ENCODE measurements at regions not wholly inside any gene's neighbourhood (a gene's known extent, or its start where the extent isn't known, plus 50 kb on each side); places are given as distances from the start of the nearest gene placed in this dataset.

GRCh38 chr14:100651999-100652508 lies 64.8 kb upstream of the BEGAIN start:
- no peak overlapping the region for H3K4me3 ChIP-seq (ENCODE audit: low read depth in 1 of 2, low read length in 2 of 2)
- H3K36me3 ChIP-seq (ENCODE audit: insufficient read depth, low read length) = no peaks in the 10 kb centered on the region
- H3K27me3 ChIP-seq (ENCODE audit: control insufficient read depth in 1 of 2, insufficient read depth in 2 of 2, low read length in 2 of 2) = peaks cover 10 to 30% of the 10 kb centered on the region in 2 donors
- no peaks in the 10 kb centered on the region for H3K4me1 ChIP-seq (ENCODE audit: insufficient read depth, low read length)
- H3K27ac ChIP-seq (ENCODE audit: low read depth, low read length) = no peak overlapping the region
- H3K9me3 ChIP-seq (ENCODE audit: low read length) = no peaks in the 10 kb centered on the region
- no peak overlapping the region for H3K9ac ChIP-seq (ENCODE audit: low read length)

- no peak overlapping the region for H3K4me3 ChIP-seq (ENCODE audit: low read depth in 1 of 2, low read length in 2 of 2)
- H3K9me3 ChIP-seq (ENCODE audit: low read length) = no peaks in the 10 kb centered on the region
- H3K27ac ChIP-seq (ENCODE audit: low read depth, low read length) = no peak overlapping the region
- no peak overlapping the region for H3K9ac ChIP-seq (ENCODE audit: low read length)
- H3K36me3 ChIP-seq (ENCODE audit: insufficient read depth, low read length) = no peaks in the 10 kb centered on the region
- no peaks in the 10 kb centered on the region for H3K4me1 ChIP-seq (ENCODE audit: insufficient read depth, low read length)
- peaks cover 10 to 36% of the 10 kb centered on the region in 2 donors for H3K27me3 ChIP-seq (ENCODE audit: control insufficient read depth in 1 of 2, insufficient read depth in 2 of 2, low read length in 2 of 2)
Measured at GRCh38 chr14:100652744-100653143, 65.5 kb upstream of the BEGAIN start.

- no peaks in the 10 kb centered on the region for H3K9me3 ChIP-seq (ENCODE audit: low read length)
- no peaks in the 10 kb centered on the region for H3K36me3 ChIP-seq (ENCODE audit: insufficient read depth, low read length)
- H3K4me3 ChIP-seq (ENCODE audit: low read depth in 1 of 2, low read length in 2 of 2) = no peak overlapping the region
- H3K9ac ChIP-seq (ENCODE audit: low read length) = no peak overlapping the region
- no peak overlapping the region for H3K27ac ChIP-seq (ENCODE audit: low read depth, low read length)
- peaks cover 10 to 36% of the 10 kb centered on the region in 2 donors for H3K27me3 ChIP-seq (ENCODE audit: control insufficient read depth in 1 of 2, insufficient read depth in 2 of 2, low read length in 2 of 2)
- H3K4me1 ChIP-seq (ENCODE audit: insufficient read depth, low read length) = no peaks in the 10 kb centered on the region
Measured at GRCh38 chr14:100653409-100653808, 66.2 kb upstream of the BEGAIN start.

DNA sequence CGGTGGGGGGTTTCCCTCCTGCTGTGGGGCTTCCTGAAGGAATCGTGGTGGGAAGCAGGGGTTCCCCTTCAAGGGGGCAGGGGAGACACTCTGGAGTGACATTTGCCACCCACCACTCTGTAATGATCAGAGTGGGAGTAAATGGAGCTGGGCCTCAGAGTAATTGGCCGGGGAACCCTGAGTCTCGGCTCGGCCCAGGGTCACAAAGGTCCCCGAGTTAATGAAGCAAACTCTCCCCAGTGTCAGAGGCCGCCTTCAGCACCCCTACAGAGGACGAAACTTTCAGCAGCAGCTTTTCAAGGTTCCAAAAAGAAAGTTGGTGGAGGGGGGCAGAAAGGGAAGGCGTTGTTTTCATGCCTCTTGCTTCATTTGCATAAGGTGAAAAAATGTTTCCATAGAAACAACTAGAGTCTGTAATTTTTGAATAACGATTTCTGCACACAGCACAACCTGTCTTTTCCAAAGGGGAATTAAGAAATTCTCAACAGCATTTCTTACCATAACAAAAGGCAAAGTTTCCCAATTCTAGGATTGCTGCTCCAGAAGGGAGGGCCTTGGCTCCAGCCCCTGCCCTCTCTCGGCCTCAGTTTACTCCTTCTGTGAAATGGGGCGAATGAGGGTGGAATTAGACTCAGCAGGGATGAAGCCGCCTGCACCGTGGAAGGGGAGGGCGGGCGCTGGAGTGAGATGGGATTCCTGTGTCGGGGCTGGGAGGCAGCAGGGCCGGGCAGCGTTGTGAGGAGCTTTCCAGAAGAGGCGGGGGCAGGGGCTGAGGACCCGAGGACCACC lies 67.0 kb upstream of the BEGAIN start:
- H3K9me3 ChIP-seq (ENCODE audit: low read length) = no peaks in the 10 kb centered on the region
- no peak overlapping the region for H3K9ac ChIP-seq (ENCODE audit: low read length)
- no peak overlapping the region for H3K4me3 ChIP-seq (ENCODE audit: low read depth in 1 of 2, low read length in 2 of 2)
- no peaks in the 10 kb centered on the region for H3K36me3 ChIP-seq (ENCODE audit: insufficient read depth, low read length)
- peaks cover 10 to 36% of the 10 kb centered on the region in 2 donors for H3K27me3 ChIP-seq (ENCODE audit: control insufficient read depth in 1 of 2, insufficient read depth in 2 of 2, low read length in 2 of 2)
- H3K4me1 ChIP-seq (ENCODE audit: insufficient read depth, low read length) = no peaks in the 10 kb centered on the region
- H3K27ac ChIP-seq (ENCODE audit: low read depth, low read length) = no peak overlapping the region

DNA sequence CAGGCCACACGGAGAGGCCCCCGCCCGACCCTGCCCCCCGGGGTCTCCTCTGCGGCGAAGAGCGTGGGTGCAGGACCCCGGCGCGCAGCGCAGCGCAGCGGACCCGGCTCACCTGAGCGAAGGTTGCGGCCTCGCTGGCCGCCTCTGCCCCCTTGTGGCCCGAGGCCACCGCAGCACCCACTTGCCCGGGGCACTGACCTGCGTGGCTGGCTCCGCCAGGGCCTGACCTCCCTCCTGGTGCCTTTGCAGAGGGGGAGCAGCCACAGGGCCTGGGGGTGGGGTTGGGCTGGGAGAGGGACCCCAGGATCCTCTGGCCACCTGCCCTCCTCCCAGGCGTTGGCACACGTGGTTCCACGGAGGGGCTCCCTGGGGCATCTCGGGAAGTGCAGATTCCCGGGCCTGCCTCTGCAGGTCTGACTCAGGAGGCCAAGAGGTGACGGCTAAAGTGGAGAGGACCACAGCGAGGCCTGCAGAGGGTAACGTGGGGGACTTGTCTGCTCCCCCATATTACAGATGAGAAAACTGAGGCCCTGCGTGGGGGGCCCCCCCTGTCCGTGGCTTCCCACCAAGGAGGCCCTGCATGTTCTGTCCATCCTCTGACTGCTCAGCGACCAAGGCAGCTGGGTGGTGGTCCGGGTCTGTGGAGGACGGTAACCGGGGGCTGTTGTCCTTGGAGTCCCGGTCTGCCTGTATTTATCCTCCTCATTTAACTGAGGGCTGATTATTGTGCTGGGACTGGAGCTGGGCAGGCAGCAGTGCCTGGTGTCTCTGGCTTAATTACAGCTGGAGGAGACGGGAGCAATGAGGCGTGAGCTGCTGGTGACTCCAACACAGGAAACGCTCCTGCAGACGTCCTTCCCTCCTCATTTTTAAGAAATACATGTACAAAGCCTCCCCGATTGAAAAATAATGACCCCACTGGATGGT lies 67.9 kb upstream of the BEGAIN start:
- no peak overlapping the region for H3K4me3 ChIP-seq (ENCODE audit: low read depth in 1 of 2, low read length in 2 of 2)

GRCh38 chr14:100655741-100656085 lies 68.5 kb upstream of the BEGAIN start:
- H3K4me3 ChIP-seq (ENCODE audit: low read depth in 1 of 2, low read length in 2 of 2) = no peak overlapping the region

More for the DNA sequence above, 67.9 kb upstream of the BEGAIN start:
- H3K4me1 ChIP-seq (ENCODE audit: insufficient read depth, low read length) = no peaks in the 10 kb centered on the region
- H3K9ac ChIP-seq (ENCODE audit: low read length) = no peak overlapping the region
- no peaks in the 10 kb centered on the region for H3K9me3 ChIP-seq (ENCODE audit: low read length)
- no peak overlapping the region for H3K27ac ChIP-seq (ENCODE audit: low read depth, low read length)
- no peaks in the 10 kb centered on the region for H3K36me3 ChIP-seq (ENCODE audit: insufficient read depth, low read length)
- H3K27me3 ChIP-seq (ENCODE audit: control insufficient read depth in 1 of 2, insufficient read depth in 2 of 2, low read length in 2 of 2) = peaks cover 10 to 36% of the 10 kb centered on the region in 2 donors

DNA sequence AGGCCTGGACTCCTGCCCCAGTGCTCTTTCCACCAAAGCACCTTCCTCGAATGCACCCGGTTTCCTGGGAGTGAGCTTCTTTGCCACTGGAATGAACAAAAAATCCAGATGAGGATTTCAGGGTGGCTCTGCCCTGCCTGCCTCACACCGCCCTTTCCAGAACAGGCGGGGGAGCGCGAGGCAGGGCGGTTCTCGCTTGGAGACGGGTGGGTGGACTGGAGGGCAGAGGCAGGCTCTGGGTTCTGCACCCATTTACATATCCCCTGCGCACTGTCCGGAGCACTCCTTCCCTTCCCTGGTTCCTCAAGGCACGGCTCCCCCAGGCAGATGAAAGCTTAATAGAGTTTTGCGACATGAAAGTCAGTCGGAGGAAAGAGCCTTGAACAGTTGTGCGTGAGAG lies 69.7 kb upstream of the DLK1 start:
- H3K36me3 ChIP-seq (ENCODE audit: insufficient read depth, low read length) = no peaks in the 10 kb centered on the region
- H3K9ac ChIP-seq (ENCODE audit: low read length) = no peak overlapping the region
- no peak overlapping the region for H3K27ac ChIP-seq (ENCODE audit: low read depth, low read length)
- peaks cover 8% of the 10 kb centered on the region for H3K4me1 ChIP-seq (ENCODE audit: insufficient read depth, low read length)
- peaks cover 10 to 36% of the 10 kb centered on the region in 2 donors for H3K27me3 ChIP-seq (ENCODE audit: control insufficient read depth in 1 of 2, insufficient read depth in 2 of 2, low read length in 2 of 2)
- no peak overlapping the region for H3K4me3 ChIP-seq (ENCODE audit: low read depth in 1 of 2, low read length in 2 of 2)
- H3K9me3 ChIP-seq (ENCODE audit: low read length) = no peaks in the 10 kb centered on the region

More at GRCh38 chr14:100655741-100656085, 68.5 kb upstream of the BEGAIN start:
- Histone ChIP-seq H3K36me3 (ENCODE audit: insufficient read depth, low read length) (no peaks in the 10 kb centered on the region), H3K27me3 (ENCODE audit: control insufficient read depth in 1 of 2, insufficient read depth in 2 of 2, low read length in 2 of 2) (peaks cover 10 to 36% of the 10 kb centered on the region in 2 donors), H3K4me1 (ENCODE audit: insufficient read depth, low read length) (no peaks in the 10 kb centered on the region), H3K9me3 (ENCODE audit: low read length) (no peaks in the 10 kb centered on the region), H3K9ac (ENCODE audit: low read length) (no peak overlapping the region), H3K27ac (ENCODE audit: low read depth, low read length) (no peak overlapping the region)

DNA sequence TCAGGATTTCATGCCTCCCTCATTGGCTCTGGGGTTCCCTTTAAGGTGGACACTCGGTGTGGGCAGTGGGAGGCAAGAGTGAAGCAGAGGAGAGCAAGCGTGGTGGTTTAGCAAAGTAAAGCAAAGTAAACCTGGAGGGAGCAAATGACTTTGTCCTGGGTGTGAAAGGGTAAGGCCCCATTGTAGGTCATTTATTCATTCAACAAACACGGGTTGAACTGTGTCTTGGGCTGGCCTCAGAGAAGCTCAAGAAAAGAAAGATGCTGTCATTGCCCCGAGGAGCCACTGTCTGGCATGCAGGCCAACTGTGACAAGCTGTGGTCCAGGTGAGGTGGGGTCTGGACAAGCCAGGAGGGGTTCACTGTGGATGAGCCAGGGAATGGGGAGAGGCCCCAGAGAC lies 68.9 kb upstream of the DLK1 start:
- no peak overlapping the region for H3K27ac ChIP-seq (ENCODE audit: low read depth, low read length)
- H3K9ac ChIP-seq (ENCODE audit: low read length) = no peak overlapping the region
- H3K4me1 ChIP-seq (ENCODE audit: insufficient read depth, low read length) = peaks cover 8% of the 10 kb centered on the region
- H3K9me3 ChIP-seq (ENCODE audit: low read length) = no peaks in the 10 kb centered on the region
- peaks cover 10 to 36% of the 10 kb centered on the region in 2 donors for H3K27me3 ChIP-seq (ENCODE audit: control insufficient read depth in 1 of 2, insufficient read depth in 2 of 2, low read length in 2 of 2)
- no peaks in the 10 kb centered on the region for H3K36me3 ChIP-seq (ENCODE audit: insufficient read depth, low read length)
- no peak overlapping the region for H3K4me3 ChIP-seq (ENCODE audit: low read depth in 1 of 2, low read length in 2 of 2)

- H3K27ac ChIP-seq (ENCODE audit: low read depth, low read length) = no peak overlapping the region
- H3K4me3 ChIP-seq (ENCODE audit: low read depth in 1 of 2, low read length in 2 of 2) = no peak overlapping the region
- H3K27me3 ChIP-seq (ENCODE audit: control insufficient read depth in 1 of 2, insufficient read depth in 2 of 2, low read length in 2 of 2) = peaks cover 10 to 36% of the 10 kb centered on the region in 2 donors
- H3K4me1 ChIP-seq (ENCODE audit: insufficient read depth, low read length) = peaks cover 8% of the 10 kb centered on the region
- no peaks in the 10 kb centered on the region for H3K36me3 ChIP-seq (ENCODE audit: insufficient read depth, low read length)
- H3K9me3 ChIP-seq (ENCODE audit: low read length) = no peaks in the 10 kb centered on the region
- no peak overlapping the region for H3K9ac ChIP-seq (ENCODE audit: low read length)
Measured at GRCh38 chr14:100658181-100658886, 68.4 kb upstream of the DLK1 start.

- Histone ChIP-seq H3K4me3 (ENCODE audit: low read depth in 1 of 2, low read length in 2 of 2) (no peak overlapping the region), H3K27me3 (ENCODE audit: control insufficient read depth in 1 of 2, insufficient read depth in 2 of 2, low read length in 2 of 2) (peaks cover 2 to 28% of the 10 kb centered on the region in 2 donors), H3K27ac (ENCODE audit: low read depth, low read length) (no peak overlapping the region)
Measured at GRCh38 chr14:100659345-100660001, 67.2 kb upstream of the DLK1 start.

More at GRCh38 chr14:100659345-100660001, 67.2 kb upstream of the DLK1 start:
- no peaks in the 10 kb centered on the region for H3K36me3 ChIP-seq (ENCODE audit: insufficient read depth, low read length)
- no peaks in the 10 kb centered on the region for H3K9me3 ChIP-seq (ENCODE audit: low read length)
- no peak overlapping the region for H3K9ac ChIP-seq (ENCODE audit: low read length)
- H3K4me1 ChIP-seq (ENCODE audit: insufficient read depth, low read length) = peaks cover 8% of the 10 kb centered on the region

Data from muscle layer of colon (tissue), 2 donors.